ENCODE measurements at regions not wholly inside any gene's neighbourhood (a gene's known extent, or its start where the extent isn't known, plus 50 kb on each side); places are given as distances from the start of the nearest gene placed in this dataset.
"Not testable (repeated sequence)": the region's sequence is repeated elsewhere in the genome, so short reads cannot be mapped to it uniquely, and the experiment has no call there.

- no peak for DNase-seq (ENCODE audit: missing footprints)
- intact Hi-C loops (cut with DNase I): loop anchor here (2.0 kb wide), 1 partner anchor 686 kb away; no protein-coding TSS in a partner anchor
- ATAC-seq: no peak
These were observed 147.0 kb upstream of the NOCT start for GRCh38 chr4:138868562-138868961.

- no peak for DNase-seq (ENCODE audit: missing footprints)
- intact Hi-C loops (cut with DNase I): no loop called here
- no peak for ATAC-seq
These were observed 148.2 kb upstream of the NOCT start for GRCh38 chr4:138867404-138867803.

GRCh38 chr4:138866314-138866713 lies 149.3 kb upstream of the NOCT start:
- DNase-seq (ENCODE audit: missing footprints): no peak
- ATAC-seq: no peak
- intact Hi-C loops (cut with DNase I): no loop called here

GRCh38 chr4:138865765-138866164 lies 149.8 kb upstream of the NOCT start:
- intact Hi-C loops (cut with DNase I): no loop called here
- no peak for ATAC-seq
- no peak for DNase-seq (ENCODE audit: missing footprints)

- ATAC-seq: no peak
- DNase-seq (ENCODE audit: missing footprints): no peak
- intact Hi-C loops (cut with DNase I): no loop called here
These were observed 150.4 kb upstream of the NOCT start for GRCh38 chr4:138864961-138865720.

- DNase-seq (ENCODE audit: missing footprints): no peak
- intact Hi-C loops (cut with DNase I): no loop called here
- ATAC-seq: no peak
These were observed 152.4 kb upstream of the NOCT start for GRCh38 chr4:138863160-138863559.

- intact Hi-C loops (cut with DNase I): no loop called here
- DNase-seq (ENCODE audit: missing footprints) (no peak), ATAC-seq (no peak)
These were observed 154.4 kb upstream of the NOCT start for GRCh38 chr4:138861135-138861534.

- intact Hi-C loops (cut with DNase I); DNase-seq (ENCODE audit: missing footprints); ATAC-seq: not testable (repeated sequence)
These were observed 155.2 kb upstream of the NOCT start for GRCh38 chr4:138860357-138860756.

- ATAC-seq (no peak), DNase-seq (ENCODE audit: missing footprints) (no peak)
- intact Hi-C loops (cut with DNase I): loop anchor here (5.0 kb wide), 1 partner anchor 172 kb away; no protein-coding TSS in a partner anchor
These were observed 156.3 kb upstream of the NOCT start for GRCh38 chr4:138859254-138859653.

- ATAC-seq: no peak
- intact Hi-C loops (cut with DNase I): loop anchor here (5.0 kb wide), 1 partner anchor 171 kb away; no protein-coding TSS in a partner anchor
These were observed 157.2 kb upstream of the NOCT start for GRCh38 chr4:138858419-138858818.

GRCh38 chr4:138857416-138857815 lies 158.2 kb upstream of the NOCT start:
- ATAC-seq (peak; percentile 68), DNase-seq (ENCODE audit: missing footprints) (no peak)
- intact Hi-C loops (cut with DNase I): loop anchor here (5.0 kb wide), 1 partner anchor 170 kb away; no protein-coding TSS in a partner anchor

More at GRCh38 chr4:138858419-138858818, 157.2 kb upstream of the NOCT start:
- no peak for DNase-seq (ENCODE audit: missing footprints)

- DNase-seq (ENCODE audit: missing footprints) (no peak), ATAC-seq (no peak)
- intact Hi-C loops (cut with DNase I): no loop called here
These were observed 162.9 kb upstream of the NOCT start for GRCh38 chr4:138852681-138853080.

GRCh38 chr4:138851391-138852335 lies 163.9 kb upstream of the NOCT start:
- DNase-seq (ENCODE audit: missing footprints) (no peak), ATAC-seq (no peak)
- intact Hi-C loops (cut with DNase I): no loop called here

- no peak for DNase-seq (ENCODE audit: missing footprints)
- intact Hi-C loops (cut with DNase I): no loop called here
- ATAC-seq: no peak
These were observed 169.9 kb upstream of the NOCT start for GRCh38 chr4:138845664-138846063.

GRCh38 chr4:138845054-138845453 lies 170.5 kb upstream of the NOCT start:
- no peak for DNase-seq (ENCODE audit: missing footprints)
- no peak for ATAC-seq
- intact Hi-C loops (cut with DNase I): no loop called here

- ATAC-seq: no peak
- DNase-seq (ENCODE audit: missing footprints): no peak
- intact Hi-C loops (cut with DNase I): no loop called here
These were observed 172.0 kb upstream of the NOCT start for GRCh38 chr4:138843616-138844015.

- DNase-seq (ENCODE audit: missing footprints) (no peak), ATAC-seq (no peak)
- intact Hi-C loops (cut with DNase I): no loop called here
These were observed 174.2 kb upstream of the NOCT start for GRCh38 chr4:138841343-138841742.

GRCh38 chr4:138838251-138838650 lies 177.3 kb upstream of the NOCT start:
- no peak for ATAC-seq
- no peak for DNase-seq (ENCODE audit: missing footprints)
- intact Hi-C loops (cut with DNase I): no loop called here

GRCh38 chr4:138835832-138836533 lies 179.6 kb upstream of the NOCT start:
- ATAC-seq (peak; percentile 88), DNase-seq (ENCODE audit: missing footprints) (peak; percentile 75)
- intact Hi-C loops (cut with DNase I): no loop called here
